Coronary artery (tissue), 2 donors: ENCODE measurements at regions not wholly inside any gene's neighbourhood (a gene's known extent, or its start where the extent isn't known, plus 50 kb on each side); places are given as distances from the start of the nearest gene placed in this dataset.

Experiments used
- DNase-seq: peaks from one replicate; pipeline ENCODE4 v3.0.0-alpha.2; 2017; ENCODE audit warnings: low spot score
- H3K27ac ChIP-seq, 2 donors: fragments of 200-600 bp; sonication (generic); one replicate each; pipeline ENCODE4 v1.5.1; 2016 to 2019
- H3K4me3 ChIP-seq: fragments of 200-600 bp; sonication (generic); 2 replicates; pipeline ENCODE4 v1.5.1; 2016; ENCODE audit warnings: mild to moderate bottlenecking, moderate library complexity
- TF ChIP-seq, protein P1 (sequence below): fragments of 200-600 bp; sonication (generic); IDR thresholded peaks from one replicate; pipeline ENCODE4 v1.5.1; 2019; ENCODE audit warnings: antibody characterized with exemption

GRCh38 chr14:31963587-31963986, 113.5 kb upstream of the ARHGAP5 start:
- DNase-seq, result no peak
- no peak overlapping the region for H3K4me3 ChIP-seq
- no peak overlapping the region for H3K27ac ChIP-seq
- TF ChIP-seq, protein P1, sequence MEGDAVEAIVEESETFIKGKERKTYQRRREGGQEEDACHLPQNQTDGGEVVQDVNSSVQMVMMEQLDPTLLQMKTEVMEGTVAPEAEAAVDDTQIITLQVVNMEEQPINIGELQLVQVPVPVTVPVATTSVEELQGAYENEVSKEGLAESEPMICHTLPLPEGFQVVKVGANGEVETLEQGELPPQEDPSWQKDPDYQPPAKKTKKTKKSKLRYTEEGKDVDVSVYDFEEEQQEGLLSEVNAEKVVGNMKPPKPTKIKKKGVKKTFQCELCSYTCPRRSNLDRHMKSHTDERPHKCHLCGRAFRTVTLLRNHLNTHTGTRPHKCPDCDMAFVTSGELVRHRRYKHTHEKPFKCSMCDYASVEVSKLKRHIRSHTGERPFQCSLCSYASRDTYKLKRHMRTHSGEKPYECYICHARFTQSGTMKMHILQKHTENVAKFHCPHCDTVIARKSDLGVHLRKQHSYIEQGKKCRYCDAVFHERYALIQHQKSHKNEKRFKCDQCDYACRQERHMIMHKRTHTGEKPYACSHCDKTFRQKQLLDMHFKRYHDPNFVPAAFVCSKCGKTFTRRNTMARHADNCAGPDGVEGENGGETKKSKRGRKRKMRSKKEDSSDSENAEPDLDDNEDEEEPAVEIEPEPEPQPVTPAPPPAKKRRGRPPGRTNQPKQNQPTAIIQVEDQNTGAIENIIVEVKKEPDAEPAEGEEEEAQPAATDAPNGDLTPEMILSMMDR, result no peak

DNA sequence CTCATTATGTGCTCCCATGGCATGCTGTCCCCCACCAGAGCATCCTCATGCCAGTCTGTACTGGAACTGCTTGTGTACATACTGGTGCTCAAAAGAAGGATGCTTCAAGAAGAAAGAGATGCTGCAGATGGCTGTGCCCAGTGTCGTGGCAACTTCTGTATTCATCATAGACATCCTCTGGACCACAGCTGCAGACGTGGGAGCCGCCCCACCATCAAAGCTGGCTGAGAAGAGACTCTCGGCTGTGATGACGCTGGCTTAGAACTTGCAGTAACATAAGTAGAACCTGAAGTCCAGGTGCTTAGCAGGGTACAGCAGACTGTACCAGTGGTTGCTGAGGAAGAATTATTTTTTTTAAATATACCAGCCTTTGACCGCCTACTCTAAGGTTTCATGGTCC, 112.6 kb upstream of the ARHGAP5 start:
- no peak for DNase-seq
- TF ChIP-seq, protein P1, result no peak
- Histone ChIP-seq H3K4me3 (no peak overlapping the region), H3K27ac (peak overlapping the region in 1 of 2 donors; percentile 26)

DNA sequence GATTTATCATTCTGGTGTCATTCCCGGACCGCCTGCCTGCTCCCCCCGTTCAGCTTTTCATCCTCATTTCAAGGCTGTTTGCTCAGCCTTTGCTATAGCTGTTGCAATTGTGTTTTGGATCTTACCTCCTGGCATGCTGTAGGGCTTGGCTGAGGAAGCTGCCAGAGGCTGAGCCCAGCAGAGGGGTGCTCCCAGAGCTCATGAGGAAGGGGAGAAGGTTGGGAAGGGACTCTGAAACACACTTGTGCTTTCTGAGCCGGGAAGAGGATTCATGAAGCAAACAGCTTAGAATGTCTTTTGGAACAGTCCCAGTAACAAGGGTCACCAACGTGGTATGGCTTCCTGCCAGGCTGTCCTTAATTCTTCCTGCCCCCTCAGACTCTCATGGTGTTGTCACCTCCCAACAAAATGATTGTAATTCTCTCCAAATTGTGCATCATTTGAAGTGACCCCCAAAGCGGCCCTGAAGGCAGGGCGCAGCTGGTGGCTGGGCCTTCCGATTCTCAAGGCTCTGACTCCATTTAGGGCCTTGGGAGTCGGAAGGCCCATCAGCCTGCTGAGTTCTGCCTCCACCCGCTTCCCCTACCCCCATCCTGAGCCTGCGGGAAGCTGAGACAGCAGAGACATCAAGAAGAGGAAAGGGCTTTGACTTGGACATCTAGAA, 111.9 kb upstream of the ARHGAP5 start:
- TF ChIP-seq, protein P1, result no peak
- DNase-seq, result no peak
- H3K4me3 ChIP-seq, result no peak overlapping the region
- H3K27ac ChIP-seq, result peak overlapping the region in 1 of 2 donors; percentile 26

DNA sequence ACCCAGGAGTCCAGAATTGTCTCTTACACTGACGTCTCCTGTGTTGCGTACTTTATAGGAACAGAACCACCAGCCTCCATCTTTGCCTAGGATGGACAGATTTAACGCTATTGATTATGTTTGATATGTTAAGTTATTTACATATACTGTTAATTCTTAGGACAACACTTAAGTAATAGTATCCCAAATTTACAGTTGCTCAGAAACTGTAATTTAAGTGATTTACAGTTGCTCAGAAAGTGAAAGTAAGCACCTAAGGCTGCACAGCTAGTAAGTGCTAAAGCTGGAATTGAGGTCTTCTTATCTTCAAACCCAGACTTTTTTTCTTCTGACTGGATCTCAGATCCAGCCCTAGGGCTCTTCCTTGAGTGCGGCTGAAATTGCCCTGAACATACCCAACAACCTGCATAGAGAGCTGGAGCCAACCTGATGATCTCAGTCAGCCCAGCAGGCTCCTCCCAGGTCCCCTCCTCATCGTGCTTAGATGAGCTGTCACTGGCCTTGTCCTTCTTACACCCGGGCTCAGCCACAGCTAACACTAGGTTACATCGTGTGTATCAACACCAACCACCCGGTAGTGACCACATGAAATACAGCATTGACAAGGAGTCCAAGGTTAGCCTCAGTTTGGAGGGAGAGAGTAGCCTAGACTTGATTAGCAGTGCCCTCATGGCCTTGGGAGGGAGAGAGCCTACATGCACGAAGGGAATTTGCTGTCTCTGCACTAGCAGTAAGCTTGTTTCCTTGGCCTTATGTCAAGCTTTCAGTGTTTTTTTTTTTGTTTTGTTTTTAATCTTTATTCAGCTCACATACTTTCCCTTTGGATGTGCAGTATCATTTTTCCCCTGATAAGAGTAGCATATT, 111.1 kb upstream of the ARHGAP5 start:
- DNase-seq, result no peak
- TF ChIP-seq, protein P1, result no peak
- Histone ChIP-seq H3K4me3 (no peak overlapping the region), H3K27ac (no peak overlapping the region)

- TF ChIP-seq, protein P1, result no peak
- H3K27ac ChIP-seq, result peak overlapping the region in 1 of 2 donors; percentile 67
- DNase-seq, result no peak
- H3K4me3 ChIP-seq, result no peak overlapping the region
Measured at GRCh38 chr14:31966896-31967668, 110.0 kb upstream of the ARHGAP5 start.

GRCh38 chr14:31967669-31967975, 109.5 kb upstream of the ARHGAP5 start:
- H3K27ac ChIP-seq, result peak overlapping the region in 1 of 2 donors; percentile 12
- no peak for DNase-seq
- TF ChIP-seq, protein P1, result no peak

More at GRCh38 chr14:31967669-31967975, 109.5 kb upstream of the ARHGAP5 start:
- H3K4me3 ChIP-seq, result no peak overlapping the region
